Thyroid gland (tissue), 4 donors: ENCODE measurements at regions not wholly inside any gene's neighbourhood (a gene's known extent, or its start where the extent isn't known, plus 50 kb on each side); places are given as distances from the start of the nearest gene placed in this dataset.

ENCODE experiments used
- DNase-seq, 2 donors: peaks; one replicate each; pipeline ENCODE4 v3.0.0-alpha.2; 2019
- H3K27ac ChIP-seq, 3 donors: fragments of 200-600 bp; sonication (generic); 1 replicate in 2 of 3; 2 replicates in 1 of 3; pipeline ENCODE4 v1.5.1; 2016 to 2019; ENCODE audit warnings: mild to moderate bottlenecking in 1 of 3, moderate library complexity in 1 of 3
- H3K27me3 ChIP-seq: fragments of 200-600 bp; sonication (generic); one replicate; pipeline ENCODE4 v1.5.1; 2019
- H3K36me3 ChIP-seq, 2 donors: fragments of 200-600 bp; sonication (generic); one replicate each; pipeline ENCODE4 v1.5.1; 2016 to 2019
- H3K4me1 ChIP-seq, 2 donors: fragments of 200-600 bp; sonication (generic); one replicate each; pipeline ENCODE4 v1.5.1; 2017 to 2019
- H3K4me3 ChIP-seq, 3 donors: fragments of 200-600 bp; sonication (generic); replicated peaks in 1 of 3; 1 replicate in 2 of 3; 2 replicates in 1 of 3; pipeline ENCODE4 v1.5.1; 2016; ENCODE audit warnings: mild to moderate bottlenecking in 1 of 3
- H3K9me3 ChIP-seq: fragments of 200-600 bp; sonication (generic); one replicate; pipeline ENCODE4 v1.5.1; 2017
- CTCF ChIP-seq, 6 experiments: fragments of 200-600 bp in 3 of 6; fragments of 450-650 bp in 3 of 6; sonication (generic) in 3 of 6; IDR thresholded peaks; one replicate each; pipeline ENCODE4 v1.5.1; 2016 to 2019; ENCODE audit warnings: antibody characterized with exemption in 6 of 6, mild to moderate bottlenecking in 2 of 6, inconsistent platforms in 1 of 6, moderate library complexity in 1 of 6
- POLR2A ChIP-seq, 2 donors: fragments of 450-650 bp; IDR thresholded peaks; one replicate each; pipeline ENCODE4 v1.6.1; 2017; ENCODE audit warnings: antibody characterized with exemption in 2 of 2, mild to moderate bottlenecking in 2 of 2, moderate library complexity in 1 of 2
- whole genome bisulfite sequencing, 2 donors: methylation state at CpG; one replicate each; pipeline ENCODE4 v1.1.5; 2017; 5-methylcytosine and 5-hydroxymethylcytosine counted together
- intact Hi-C: fragments of 100-400 bp; cut with DNase I; formaldehyde crosslinking; loops from one replicate; pipeline ENCODE4 v1.15.1; 2023

- peak overlapping the region; percentile 6 to 76 (median 74) for H3K27ac ChIP-seq
- TF ChIP-seq CTCF (IDR thresholded peaks at IDR 0.05) (no peak), POLR2A (IDR thresholded peaks at IDR 0.05) (no peak)
- peaks cover 0 to 3% of the 10 kb centered on the region in 2 donors for H3K4me1 ChIP-seq
- DNase-seq, result no peak
- intact Hi-C loops, result no loop called here
- no peak overlapping the region for H3K4me3 ChIP-seq
- no peaks in the 10 kb centered on the region for H3K36me3 ChIP-seq
- WGBS, 2 donors, result 79 to 81% methylated on average over 9 of the region's 9 CpGs
- H3K27me3 ChIP-seq, result no peaks in the 10 kb centered on the region
- no peaks in the 10 kb centered on the region for H3K9me3 ChIP-seq
Measured at GRCh38 chr4:26048950-26049349, 134.9 kb downstream of the SMIM20 start.

- Histone ChIP-seq H3K36me3 (no peaks in the 10 kb centered on the region), H3K9me3 (no peaks in the 10 kb centered on the region), H3K27ac (peak overlapping the region in 2 of 3 donors; percentile 74 to 76), H3K4me1 (peaks cover 0 to 3% of the 10 kb centered on the region in 2 donors), H3K27me3 (no peaks in the 10 kb centered on the region), H3K4me3 (no peak overlapping the region)
- TF ChIP-seq CTCF (IDR thresholded peaks at IDR 0.05) (no peak), POLR2A (IDR thresholded peaks at IDR 0.05) (no peak)
- WGBS, 2 donors, result 86% methylated on average over 4 of the region's 4 CpGs
- intact Hi-C loops, result no loop called here
- no peak for DNase-seq
Measured at GRCh38 chr4:26049447-26049846, 135.4 kb downstream of the SMIM20 start.

- Histone ChIP-seq H3K27ac (no peak overlapping the region), H3K4me1 (peaks cover 0 to 3% of the 10 kb centered on the region in 2 donors), H3K27me3 (no peaks in the 10 kb centered on the region), H3K36me3 (no peaks in the 10 kb centered on the region), H3K4me3 (no peak overlapping the region), H3K9me3 (no peaks in the 10 kb centered on the region)
- TF ChIP-seq POLR2A (IDR thresholded peaks at IDR 0.05) (no peak), CTCF (IDR thresholded peaks at IDR 0.05) (no peak)
- DNase-seq, result no peak
- 77 to 86% methylated on average over 8 of the region's 8 CpGs for WGBS, 2 donors
- intact Hi-C loops, result no loop called here
Measured at GRCh38 chr4:26050212-26050643, 136.2 kb downstream of the SMIM20 start.

- intact Hi-C loops, result no loop called here
- no peak for DNase-seq
- 91 to 94% methylated on average over 5 of the region's 5 CpGs for WGBS, 2 donors
- Histone ChIP-seq H3K27ac (no peak overlapping the region), H3K9me3 (no peaks in the 10 kb centered on the region), H3K4me3 (no peak overlapping the region), H3K4me1 (peaks cover 0 to 3% of the 10 kb centered on the region in 2 donors), H3K36me3 (no peaks in the 10 kb centered on the region), H3K27me3 (no peaks in the 10 kb centered on the region)
- no peak for TF ChIP-seq POLR2A (IDR thresholded peaks at IDR 0.05)
- TF ChIP-seq CTCF (IDR thresholded peaks at IDR 0.05), result no peak
Measured at GRCh38 chr4:26050671-26051070, 136.7 kb downstream of the SMIM20 start.

DNA sequence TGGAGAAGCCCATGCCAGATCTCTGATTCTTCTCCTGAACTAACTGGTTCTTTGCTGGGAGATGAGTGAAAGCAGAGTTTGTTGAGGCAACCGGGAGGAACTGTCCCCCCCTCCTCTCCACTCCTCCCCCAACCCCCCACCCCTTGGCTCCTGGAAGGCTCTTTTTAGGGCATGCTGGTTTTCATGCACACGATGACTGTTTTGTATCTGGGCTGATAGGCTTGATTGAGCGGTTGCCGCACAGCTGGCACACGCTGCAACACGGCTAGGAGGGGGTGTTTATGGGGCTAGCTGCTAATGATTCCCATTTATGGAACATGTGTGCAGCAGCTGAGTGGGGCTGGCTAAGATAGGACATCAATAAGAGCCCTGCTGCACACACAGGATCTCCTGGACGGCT is 137.2 kb downstream of the SMIM20 start:
- H3K27ac ChIP-seq, result no peak overlapping the region
- no peak for DNase-seq
- TF ChIP-seq POLR2A (IDR thresholded peaks at IDR 0.05), result no peak
- peaks cover 0 to 3% of the 10 kb centered on the region in 2 donors for H3K4me1 ChIP-seq
- H3K27me3 ChIP-seq, result no peaks in the 10 kb centered on the region
- H3K9me3 ChIP-seq, result no peaks in the 10 kb centered on the region
- WGBS, 2 donors, result 64 to 67% methylated on average over 3 to 7 of the region's 7 CpGs
- intact Hi-C loops, result no loop called here
- no peak overlapping the region for H3K4me3 ChIP-seq
- no peaks in the 10 kb centered on the region for H3K36me3 ChIP-seq
